Gastroesophageal sphincter (tissue), 3 donors: ENCODE measurements at regions not wholly inside any gene's neighbourhood (a gene's known extent, or its start where the extent isn't known, plus 50 kb on each side); places are given as distances from the start of the nearest gene placed in this dataset.

Source experiments
- CTCF ChIP-seq, 4 experiments: fragments of 200-600 bp in 2 of 4; fragments of 450-650 bp in 2 of 4; sonication (generic) in 1 of 4; IDR thresholded peaks; one replicate each; pipeline ENCODE4 v1.5.1; 2017 to 2019; ENCODE audit warnings: antibody characterized with exemption in 4 of 4, mild to moderate bottlenecking in 2 of 4, moderate library complexity in 2 of 4
- EP300 ChIP-seq: sonication (generic); formaldehyde crosslinking; IDR thresholded peaks from one replicate; pipeline ENCODE4 v1.6.1; 2017; ENCODE audit warnings: antibody characterized with exemption, mild to moderate bottlenecking
- POLR2A ChIP-seq, 2 donors: fragments of 450-650 bp; IDR thresholded peaks; one replicate each; pipeline ENCODE4 v1.6.1; 2017; ENCODE audit warnings: antibody characterized with exemption in 2 of 2, mild to moderate bottlenecking in 2 of 2, moderate library complexity in 1 of 2
- POLR2AphosphoS5 ChIP-seq: sonication (generic); formaldehyde crosslinking; IDR thresholded peaks from one replicate; pipeline ENCODE4 v1.6.1; 2017; ENCODE audit warnings: antibody characterized with exemption

GRCh38 chr12:74818412-74818811 lies 280.8 kb downstream of the ATXN7L3B start:
- TF ChIP-seq POLR2AphosphoS5 (no peak), CTCF (IDR thresholded peaks at IDR 0.05) (no peak), POLR2A (IDR thresholded peaks at IDR 0.05) (no peak), EP300 (no peak)
